OCI-LY3 (cell line): ENCODE measurements at regions not wholly inside any gene's neighbourhood (a gene's known extent, or its start where the extent isn't known, plus 50 kb on each side); places are given as distances from the start of the nearest gene placed in this dataset.

Source experiments
- H2AFZ ChIP-seq: fragments of 200-600, 300-600 bp; shearing (Covaris generic); 2 replicates; pipeline ENCODE4 v1.6.0; 2014; ENCODE audit warnings: antibody characterized with exemption, low read depth, low read length
- H3K27ac ChIP-seq: fragments of 200-600, 300-600 bp; sonication (generic); 2 replicates; pipeline ENCODE4 v1.5.1; 2014; ENCODE audit warnings: mild to moderate bottlenecking, low read length, moderate library complexity, mixed read lengths
- H3K27me3 ChIP-seq: fragments of 200-600, 300-600 bp; sonication (generic); 2 replicates; pipeline ENCODE4 v1.6.1; 2014; ENCODE audit warnings: low read depth, low read length, mixed read lengths
- H3K36me3 ChIP-seq: fragments of 200-600, 300-600 bp; sonication (generic); replicated peaks from 2 replicates; pipeline ENCODE3; 2014; ENCODE audit warnings: low read depth, low read length, mixed read lengths
- H3K4me1 ChIP-seq: fragments of 300-600, 200-600 bp; sonication (generic); 2 replicates; pipeline ENCODE4 v1.6.1; 2014; ENCODE audit warnings: low read length, mixed read lengths
- H3K4me2 ChIP-seq: fragments of 200-600, 300-600 bp; sonication (generic); 2 replicates; pipeline ENCODE4 v1.6.1; 2014; ENCODE audit warnings: low read length, mixed read lengths
- H3K4me3 ChIP-seq: fragments of 300-600, 200-600 bp; sonication (generic); 2 replicates; pipeline ENCODE4 v1.5.1; 2014; ENCODE audit warnings: antibody characterized with exemption, mild to moderate bottlenecking, low read length, moderate library complexity
- H3K79me2 ChIP-seq: fragments of 300-600, 200-600 bp; shearing (Covaris generic); 2 replicates; pipeline ENCODE4 v1.6.1; 2014; ENCODE audit warnings: mild to moderate bottlenecking, low read length, mixed read lengths
- H3K9ac ChIP-seq: fragments of 300-600, 200-600 bp; shearing (Covaris generic); 2 replicates; pipeline ENCODE4 v1.6.0; 2014; ENCODE audit warnings: mild to moderate bottlenecking, low read length, moderate library complexity
- H3K9me3 ChIP-seq: fragments of 200-600, 300-600 bp; shearing (Covaris generic); 2 replicates; pipeline ENCODE4 v1.6.1; 2014; ENCODE audit warnings: low read length, mixed read lengths; ENCODE audit not compliant: insufficient read depth
- H4K20me1 ChIP-seq: fragments of 200-600, 300-600 bp; sonication (generic); 2 replicates; pipeline ENCODE4 v1.6.1; 2016; ENCODE audit warnings: low read length, mixed read lengths; ENCODE audit not compliant: insufficient read depth
- CTCF ChIP-seq: fragments of 200-600, 300-600 bp; sonication (generic); IDR thresholded peaks from 2 replicates; pipeline ENCODE4 v1.5.1; 2014; ENCODE audit warnings: antibody characterized with exemption, low read length, low read depth
- EZH2phosphoT487 ChIP-seq: fragments of 200-600 bp; shearing (Covaris generic); IDR thresholded peaks from 2 replicates; pipeline ENCODE4 v1.6.1; 2018; ENCODE audit warnings: antibody characterized with exemption, mixed run types, low read depth

- Histone ChIP-seq H3K4me1 (peaks cover 4% of the 10 kb centered on the region; the same call in 1 of the 2 replicates), H3K36me3 (no peaks in the 10 kb centered on the region), H3K9ac (no peak overlapping the region), H3K79me2 (no peaks in the 10 kb centered on the region), H2AFZ (no peak overlapping the region), H3K27me3 (no peaks in the 10 kb centered on the region), H3K4me3 (no peak overlapping the region), H3K4me2 (no peak overlapping the region), H3K9me3 (no peaks in the 10 kb centered on the region), H3K27ac (no peak overlapping the region), H4K20me1 (no peaks in the 10 kb centered on the region)
- TF ChIP-seq EZH2phosphoT487 (no peak), CTCF (no peak)
Observed at GRCh38 chr12:43057566-43057965, 468.0 kb upstream of the PRICKLE1 start.

- Histone ChIP-seq H3K9ac (no peak overlapping the region), H3K27me3 (no peaks in the 10 kb centered on the region), H4K20me1 (no peaks in the 10 kb centered on the region), H3K36me3 (no peaks in the 10 kb centered on the region), H2AFZ (no peak overlapping the region), H3K27ac (no peak overlapping the region), H3K4me1 (no peaks in the 10 kb centered on the region), H3K4me3 (no peak overlapping the region), H3K4me2 (no peak overlapping the region), H3K79me2 (no peaks in the 10 kb centered on the region), H3K9me3 (no peaks in the 10 kb centered on the region)
- no peak for TF ChIP-seq CTCF
- no peak for TF ChIP-seq EZH2phosphoT487
Observed at GRCh38 chr12:43054085-43054484, 464.5 kb upstream of the PRICKLE1 start.

DNA sequence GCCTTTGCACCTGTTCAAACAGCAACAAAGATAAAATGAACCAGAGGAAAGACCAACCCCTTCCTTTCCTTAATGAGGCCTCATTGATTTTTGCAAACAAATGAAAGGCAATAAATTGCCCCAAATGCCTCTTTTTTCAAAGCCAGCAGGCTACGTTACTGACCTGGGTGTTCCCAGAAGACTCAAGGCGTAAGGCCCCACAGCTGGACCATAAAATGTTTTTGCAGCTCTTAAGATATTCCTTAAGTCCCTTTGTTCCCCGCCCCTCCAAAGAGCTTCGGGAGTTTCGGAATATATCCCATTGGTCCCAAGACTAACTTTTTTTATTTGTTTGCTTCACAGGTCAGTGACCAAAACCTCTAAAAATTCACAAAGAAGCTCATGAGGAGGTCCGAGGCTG lies 462.9 kb upstream of the PRICKLE1 start:
- H3K27ac ChIP-seq = no peak overlapping the region
- no peak overlapping the region for H2AFZ ChIP-seq
- no peaks in the 10 kb centered on the region for H3K27me3 ChIP-seq
- H3K4me2 ChIP-seq = no peak overlapping the region
- H3K4me1 ChIP-seq = no peaks in the 10 kb centered on the region
- no peaks in the 10 kb centered on the region for H3K79me2 ChIP-seq
- H3K9ac ChIP-seq = no peak overlapping the region
- H3K4me3 ChIP-seq = no peak overlapping the region
- no peaks in the 10 kb centered on the region for H3K9me3 ChIP-seq
- no peak for TF ChIP-seq EZH2phosphoT487
- TF ChIP-seq CTCF = no peak
- H4K20me1 ChIP-seq = no peaks in the 10 kb centered on the region
- H3K36me3 ChIP-seq = no peaks in the 10 kb centered on the region

- Histone ChIP-seq H4K20me1 (no peaks in the 10 kb centered on the region), H3K27ac (no peak overlapping the region), H3K79me2 (no peaks in the 10 kb centered on the region), H3K4me3 (no peak overlapping the region), H3K9ac (no peak overlapping the region), H2AFZ (no peak overlapping the region), H3K27me3 (no peaks in the 10 kb centered on the region), H3K9me3 (no peaks in the 10 kb centered on the region), H3K4me1 (no peaks in the 10 kb centered on the region), H3K36me3 (no peaks in the 10 kb centered on the region), H3K4me2 (no peak overlapping the region)
- no peak for TF ChIP-seq EZH2phosphoT487
- TF ChIP-seq CTCF = no peak
Observed at GRCh38 chr12:43044241-43044640, 454.7 kb upstream of the PRICKLE1 start.
